GM19397 (cell line): ENCODE measurements at regions not wholly inside any gene's neighbourhood (a gene's known extent, or its start where the extent isn't known, plus 50 kb on each side); places are given as distances from the start of the nearest gene placed in this dataset.

Source experiments
- ATAC-seq: cut with Tn5 transposase; IDR thresholded peaks from one replicate; pipeline ENCODE4 v1.9.1; 2021; ENCODE audit warnings: mild to moderate bottlenecking, moderate library complexity; ENCODE audit not compliant: unreplicated experiment

- peak; percentile 60 for ATAC-seq
These were observed 513.0 kb downstream of the PTPRC start for GRCh38 chr1:199151634-199152425.

- no peak for ATAC-seq
These were observed 513.8 kb downstream of the PTPRC start for GRCh38 chr1:199152676-199153075.

GRCh38 chr1:199155166-199156019 lies 516.6 kb downstream of the PTPRC start:
- ATAC-seq = no peak

GRCh38 chr1:199157494-199157893 lies 518.7 kb downstream of the PTPRC start:
- ATAC-seq = no peak

DNA sequence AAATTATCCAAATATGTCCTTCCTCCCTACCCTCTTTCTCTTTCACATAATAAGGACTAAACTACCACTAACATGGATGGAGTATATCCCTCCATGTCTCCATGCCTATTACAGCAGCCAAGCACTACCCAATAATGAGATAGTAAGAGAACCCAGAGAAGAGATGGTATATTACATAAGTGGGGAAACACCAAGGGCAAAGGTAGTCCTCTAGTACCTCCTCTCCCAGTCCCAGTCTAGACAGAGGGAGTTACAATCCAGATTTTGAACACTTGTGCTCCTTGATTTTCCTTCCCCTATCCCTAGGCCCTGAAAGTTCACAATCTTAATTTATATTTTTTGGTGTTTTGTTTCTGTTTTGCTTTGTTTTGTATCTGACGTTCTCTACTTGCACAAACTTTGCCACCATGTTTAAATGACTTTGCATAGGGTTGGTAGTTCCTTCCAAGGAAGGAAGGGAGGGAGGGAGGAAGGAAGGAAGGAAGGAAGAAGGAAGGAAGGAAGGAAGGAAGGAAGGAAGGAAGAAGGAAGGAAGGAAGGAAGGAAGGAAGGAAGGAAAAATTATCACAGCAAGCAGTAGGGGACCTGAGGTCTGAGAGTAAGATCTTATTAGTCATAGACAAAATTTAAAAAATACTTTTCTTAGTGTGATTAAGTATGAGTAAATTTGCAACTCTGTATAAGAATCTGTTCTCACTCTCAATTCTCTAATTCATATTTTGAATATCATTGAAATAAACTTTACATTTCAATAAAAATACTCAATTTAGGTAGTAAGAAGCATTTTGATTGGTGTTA lies 521.9 kb downstream of the PTPRC start:
- ATAC-seq = no peak

GRCh38 chr1:199161319-199161680 lies 522.5 kb downstream of the PTPRC start:
- ATAC-seq = no peak

DNA sequence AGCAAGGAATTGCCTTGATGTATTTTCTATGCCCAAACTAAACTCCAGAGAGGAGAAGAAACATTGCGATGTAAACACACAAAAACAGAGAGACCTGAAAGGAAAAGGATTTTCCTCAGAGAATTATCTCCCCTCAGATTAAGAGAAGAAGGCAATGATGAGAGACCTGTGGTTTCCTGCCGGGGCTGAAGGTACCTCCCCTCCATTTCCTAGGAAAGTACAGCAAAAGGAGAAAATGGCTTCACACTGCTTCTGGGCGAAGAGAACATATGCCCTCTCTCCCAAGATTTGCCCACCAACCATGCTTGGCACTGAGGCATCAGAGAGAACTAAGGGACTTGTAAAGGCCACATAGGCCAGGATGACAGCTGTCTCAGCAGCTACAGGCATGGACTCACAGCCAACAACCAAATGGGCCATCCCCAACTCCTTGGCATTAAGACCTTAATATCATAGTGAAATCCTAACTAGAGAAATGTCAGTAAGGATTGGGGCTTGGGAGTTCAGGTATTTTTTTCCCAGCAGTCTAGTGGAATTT lies 523.0 kb downstream of the PTPRC start:
- no peak for ATAC-seq

- no peak for ATAC-seq
These were observed 524.4 kb downstream of the PTPRC start for GRCh38 chr1:199163267-199163666.

- ATAC-seq = no peak
These were observed 524.8 kb downstream of the PTPRC start for GRCh38 chr1:199163670-199164069.

GRCh38 chr1:199167460-199167859 lies 528.6 kb downstream of the PTPRC start:
- no peak for ATAC-seq

- no peak for ATAC-seq
These were observed 530.2 kb downstream of the PTPRC start for GRCh38 chr1:199168888-199169585.

DNA sequence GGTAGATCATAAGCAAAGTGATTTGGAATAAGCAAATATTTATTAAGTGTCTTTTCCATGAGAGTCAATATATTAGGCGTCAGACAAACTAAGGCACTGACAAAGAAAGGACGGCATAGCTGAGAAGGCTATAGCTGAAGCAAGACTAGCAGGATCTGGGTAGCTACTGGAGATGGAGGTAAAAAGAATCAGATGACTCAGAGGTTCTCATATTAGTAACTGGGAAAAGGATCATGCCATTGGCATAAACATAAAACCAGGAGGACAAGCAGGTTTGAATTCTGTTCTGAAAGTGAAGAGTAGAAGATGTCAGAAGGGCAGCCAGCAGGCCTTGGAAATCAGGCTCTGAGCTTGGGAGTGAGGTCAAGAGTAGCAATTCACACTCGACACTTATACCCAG lies 531.9 kb downstream of the PTPRC start:
- ATAC-seq = no peak

DNA sequence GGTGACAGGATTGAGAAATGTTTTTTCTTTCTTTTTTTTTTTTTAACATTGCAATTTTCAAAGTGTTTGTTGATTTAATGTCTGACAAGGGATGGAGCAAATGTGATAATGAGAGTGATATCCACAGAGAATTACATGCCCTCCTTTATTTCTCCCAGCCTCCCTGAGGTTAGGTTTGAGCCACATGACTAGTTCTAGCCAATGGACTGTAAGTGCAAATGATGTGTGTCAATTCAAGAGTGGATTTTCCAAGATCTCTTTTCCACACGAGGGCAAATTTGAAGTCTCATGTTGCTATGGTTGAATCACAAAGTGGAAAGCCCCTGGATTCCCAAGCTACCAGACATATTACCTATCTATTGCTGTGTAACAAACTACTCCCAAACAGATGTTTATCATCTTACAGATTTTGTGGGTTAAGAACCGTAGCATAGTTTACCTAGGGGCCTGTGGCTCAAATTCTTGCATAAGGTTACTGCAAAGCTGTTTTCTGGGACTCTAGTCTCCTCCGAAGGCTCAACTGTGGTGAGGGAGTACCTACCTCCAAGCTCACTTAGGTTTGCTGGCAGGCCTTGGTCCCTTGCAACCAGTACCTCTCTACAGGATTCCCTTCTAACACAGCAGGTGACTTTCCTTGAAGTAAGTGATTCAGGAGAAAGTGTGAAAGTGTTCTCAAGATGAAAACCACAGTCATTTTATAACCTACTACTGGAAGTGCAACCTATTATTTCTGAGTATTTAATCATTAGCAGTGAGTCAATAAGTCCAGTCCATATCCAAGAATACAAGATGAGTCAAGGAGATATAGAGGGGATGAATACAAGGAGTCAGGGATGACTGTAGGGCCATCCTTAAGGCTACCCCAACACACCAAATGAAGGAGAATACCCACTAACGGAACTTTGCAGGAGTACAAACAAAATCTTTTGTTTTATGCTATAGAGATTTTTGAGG lies 533.6 kb downstream of the PTPRC start:
- ATAC-seq = peak; percentile 9

DNA sequence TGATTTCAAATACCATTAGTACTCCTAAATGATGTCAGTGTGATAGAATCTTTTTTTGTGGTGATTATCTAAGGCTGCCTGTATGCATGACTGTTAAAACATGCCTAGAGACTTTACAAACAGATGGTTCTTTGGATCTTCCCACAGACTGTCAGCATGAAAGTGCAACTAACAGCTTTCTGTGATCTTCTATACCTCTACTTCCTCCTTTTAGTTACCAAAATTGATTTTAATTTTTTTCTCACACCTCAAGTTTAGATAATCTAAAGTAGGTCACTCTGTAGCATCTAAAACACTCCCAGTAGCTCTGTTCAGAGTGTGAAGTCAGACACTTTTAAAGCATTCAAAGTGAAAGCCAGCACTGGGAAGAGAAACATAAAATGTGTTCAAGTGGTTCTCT lies 534.5 kb downstream of the PTPRC start:
- ATAC-seq = peak; percentile 94

- no peak for ATAC-seq
These were observed 535.5 kb downstream of the PTPRC start for GRCh38 chr1:199174336-199174735.

GRCh38 chr1:199176713-199177112 lies 537.9 kb downstream of the PTPRC start:
- ATAC-seq = no peak

DNA sequence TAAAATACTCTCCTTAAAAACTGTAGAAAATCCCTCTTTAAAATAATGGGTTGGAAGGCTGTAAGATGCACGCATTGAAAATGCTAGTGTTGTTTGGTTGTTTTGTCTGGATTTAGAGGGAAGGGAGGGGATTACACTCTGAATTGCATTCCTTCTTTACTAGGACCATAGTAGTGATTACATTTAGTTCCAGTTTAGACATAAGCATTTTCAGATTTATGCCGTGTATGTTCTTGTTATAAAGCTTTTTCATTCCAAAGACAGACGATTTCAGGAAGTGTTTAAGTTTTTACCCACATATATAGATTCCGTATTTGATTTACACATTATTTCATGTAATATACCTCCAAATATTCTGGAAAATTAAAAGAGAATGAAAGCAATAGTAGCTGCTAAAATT lies 538.4 kb downstream of the PTPRC start:
- no peak for ATAC-seq

- ATAC-seq = no peak
These were observed 539.8 kb downstream of the PTPRC start for GRCh38 chr1:199178646-199179045.

GRCh38 chr1:199182186-199182843 lies 543.5 kb downstream of the PTPRC start:
- no peak for ATAC-seq
